HT1080 (cell line): ENCODE measurements at regions not wholly inside any gene's neighbourhood (a gene's known extent, or its start where the extent isn't known, plus 50 kb on each side); places are given as distances from the start of the nearest gene placed in this dataset.
"Not testable (repeated sequence)": the region's sequence is repeated elsewhere in the genome, so short reads cannot be mapped to it uniquely, and the experiment has no call there.

Source experiments
- DNase-seq: peaks from one replicate; pipeline ENCODE4 v3.0.0-alpha.2; 2015; ENCODE audit warnings: low read depth

DNA sequence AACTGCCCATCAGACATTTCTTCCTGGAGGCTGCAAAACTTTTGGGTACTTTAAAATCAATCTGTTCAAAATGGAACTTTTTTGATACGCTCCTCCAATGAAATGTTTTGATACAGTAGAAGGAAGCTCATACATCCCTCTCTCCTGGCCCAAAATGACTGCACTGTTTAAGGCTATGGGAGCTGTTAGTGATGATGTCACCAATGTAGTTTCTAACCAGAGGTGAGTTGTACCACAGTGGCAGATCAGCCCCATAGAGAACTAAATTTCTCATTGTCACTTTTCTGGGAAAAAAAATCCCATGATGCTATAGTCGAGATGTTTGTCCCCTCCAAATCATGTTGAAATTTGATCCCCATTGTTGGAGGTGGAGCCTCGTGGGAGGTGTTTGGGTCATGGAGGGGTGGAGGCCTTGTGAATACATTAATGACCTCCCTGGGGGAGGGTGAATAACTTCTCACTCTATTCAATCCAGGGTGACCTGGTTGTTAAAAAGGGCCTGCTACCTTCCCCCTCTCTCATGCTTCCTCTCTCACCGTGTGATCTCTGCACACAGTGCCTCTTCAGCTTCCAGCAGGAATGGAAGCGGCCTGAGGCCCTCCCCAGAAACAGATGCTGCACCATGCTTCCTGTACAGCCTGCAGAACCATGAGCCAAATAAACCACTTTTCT is 117.4 kb upstream of the NPAS2 start:
- no peak for DNase-seq

DNA sequence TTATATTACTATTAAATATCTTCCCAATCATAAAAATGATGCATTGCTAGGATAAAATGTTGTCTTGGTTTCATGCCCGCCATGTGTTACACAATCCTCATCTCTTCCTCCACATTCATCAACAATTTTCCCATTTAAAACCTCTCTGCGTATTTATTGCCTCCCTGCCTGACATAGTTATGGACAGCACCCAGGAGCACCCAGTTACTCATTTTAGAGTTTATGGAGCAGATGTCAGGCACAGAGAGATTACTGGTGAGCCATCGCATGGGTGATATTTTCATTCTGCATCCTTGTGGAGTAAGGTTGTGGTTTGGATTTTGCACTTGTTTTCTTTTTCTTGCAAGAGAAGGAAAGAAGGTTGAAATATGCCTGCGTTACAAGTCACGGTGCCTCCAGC is 116.7 kb upstream of the NPAS2 start:
- DNase-seq: no peak

DNA sequence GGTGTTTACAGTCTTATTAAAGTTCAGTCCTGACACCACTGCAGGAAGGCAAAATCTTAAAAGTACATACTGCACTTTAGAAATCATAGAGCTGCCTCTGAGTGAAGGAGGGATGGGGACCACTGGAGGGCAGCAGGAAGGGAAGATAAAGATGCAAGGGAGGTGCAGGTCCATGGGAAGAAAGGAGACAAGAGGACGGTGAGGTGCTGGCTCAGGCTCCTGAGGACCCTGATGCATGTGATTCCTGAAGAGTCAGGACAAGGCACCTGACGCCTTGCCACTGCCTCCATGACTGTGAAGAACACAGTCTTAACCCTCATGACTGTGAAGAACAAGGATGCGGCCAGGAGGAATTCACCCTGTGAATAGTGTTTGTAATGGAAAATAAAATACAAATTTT is 116.2 kb upstream of the NPAS2 start:
- DNase-seq: no peak

DNA sequence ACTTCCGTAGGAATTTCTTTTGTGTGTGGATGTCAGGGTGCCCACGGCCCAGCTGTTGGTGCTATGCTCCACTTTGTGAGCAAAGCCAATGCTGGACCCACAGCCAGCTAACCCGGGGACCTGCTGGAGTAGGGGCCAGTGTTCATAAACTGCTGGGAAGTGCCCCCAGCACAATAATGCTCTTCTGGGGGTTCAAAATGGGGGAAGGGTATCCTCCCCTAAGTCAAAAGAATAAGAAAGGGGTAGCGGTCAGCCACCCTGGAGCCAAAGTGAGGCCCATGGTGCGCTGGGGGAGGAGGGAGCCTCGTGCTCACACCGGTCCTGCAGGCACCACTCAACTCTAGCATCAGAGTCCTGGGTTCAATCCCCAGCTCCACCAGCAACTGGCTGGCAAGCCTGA is 115.8 kb upstream of the NPAS2 start:
- no peak for DNase-seq

DNA sequence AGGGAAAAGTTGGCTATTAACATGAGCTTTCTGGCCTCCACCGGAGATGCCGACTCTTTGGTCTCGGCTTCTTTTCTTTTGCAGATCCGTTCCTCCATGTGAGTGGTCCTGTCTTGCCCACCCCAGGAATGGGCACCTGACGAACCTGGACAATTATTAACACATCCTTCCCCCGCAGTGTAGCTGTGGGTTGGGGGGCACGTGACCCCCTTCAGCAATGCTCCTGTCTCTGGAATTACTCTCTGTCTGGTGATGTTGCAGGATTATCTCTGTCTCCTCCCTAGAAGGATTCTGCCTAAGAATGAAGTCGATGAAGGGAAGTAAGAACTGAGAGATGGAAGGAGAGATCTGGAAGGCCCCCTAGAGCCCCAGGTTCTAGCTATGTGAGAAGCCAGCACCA is 115.2 kb upstream of the NPAS2 start:
- no peak for DNase-seq

DNA sequence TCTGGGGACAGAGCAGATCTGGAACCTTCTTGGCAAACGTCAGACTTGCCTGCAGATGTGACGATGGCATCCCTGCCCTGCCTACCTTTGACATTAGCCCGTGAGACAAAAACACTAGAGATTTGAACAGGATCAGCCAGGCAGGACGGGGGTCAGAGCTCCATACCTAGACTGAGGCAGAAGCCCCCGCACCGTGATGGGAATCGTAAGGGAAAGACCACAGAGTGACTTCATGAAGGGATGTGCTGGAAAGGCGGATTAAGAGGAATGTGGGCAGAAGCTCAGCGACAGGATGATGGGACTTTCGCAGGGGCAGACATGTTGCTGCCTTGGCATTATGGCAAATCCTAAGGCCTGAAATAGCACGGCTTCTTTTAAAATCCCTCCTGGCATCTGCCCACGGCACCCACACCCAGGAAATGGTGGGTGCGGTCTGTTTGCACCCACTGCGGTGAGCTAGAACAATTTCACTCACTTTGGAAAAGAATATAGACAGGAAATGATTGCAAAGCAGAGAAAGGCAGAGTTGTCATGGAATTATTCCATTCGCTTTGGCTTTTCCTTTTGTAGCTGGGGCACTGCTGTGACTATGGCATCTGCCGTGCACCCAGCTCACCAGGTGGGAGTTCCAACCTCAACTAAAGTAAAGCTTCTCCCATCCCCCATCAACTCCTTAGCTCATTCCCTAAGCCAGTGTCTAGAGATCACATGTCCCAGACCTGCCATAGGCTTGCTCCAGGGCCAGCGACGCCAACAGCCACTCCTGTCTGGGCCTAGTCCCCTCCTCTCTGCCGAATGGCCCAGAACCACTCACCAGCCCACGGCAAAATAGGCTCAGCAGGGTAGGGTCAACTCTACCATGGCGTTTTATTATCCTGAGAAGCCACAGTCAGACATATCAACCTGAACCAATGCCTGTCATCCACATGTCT is 112.7 kb upstream of the NPAS2 start:
- DNase-seq: no peak

DNA sequence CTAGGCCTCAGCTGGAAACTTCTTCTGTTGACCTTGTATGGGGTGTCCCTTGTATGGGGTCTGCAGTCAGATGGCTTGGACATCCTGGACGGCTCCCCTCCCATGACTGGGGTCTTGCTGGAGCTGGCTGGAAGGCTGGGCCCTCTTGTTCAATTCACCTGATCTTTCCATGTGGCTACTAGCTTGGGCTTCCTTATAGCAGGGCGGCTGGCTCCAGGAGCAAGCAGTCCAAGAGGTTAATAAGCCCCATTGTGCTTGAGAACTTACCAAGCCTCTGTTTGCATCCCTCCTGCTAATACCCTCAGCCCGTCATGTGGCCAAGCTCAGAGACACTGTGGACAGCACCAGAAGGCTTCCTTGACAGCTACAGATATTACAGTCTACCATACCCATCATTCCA is 111.6 kb upstream of the NPAS2 start:
- DNase-seq: no peak

DNA sequence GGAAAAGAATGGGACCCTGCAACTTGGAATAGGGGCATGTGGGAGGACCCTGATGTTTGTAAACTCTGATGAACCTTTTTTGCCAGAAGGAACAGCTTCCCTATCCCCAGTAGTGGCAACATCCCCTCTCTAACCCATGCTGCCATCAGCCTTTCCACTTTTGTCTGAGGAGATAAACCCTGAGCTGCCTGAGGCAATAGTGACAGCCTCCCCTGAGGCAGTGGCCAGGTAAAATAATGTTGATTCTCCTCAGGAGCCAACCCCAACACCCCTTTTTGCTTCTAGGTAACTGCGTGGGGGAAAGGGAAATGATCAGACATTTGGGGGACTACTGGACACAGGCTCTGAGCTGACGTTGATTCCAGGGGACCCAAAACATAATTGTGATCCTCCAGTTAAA is 106.8 kb upstream of the NPAS2 start:
- no peak for DNase-seq

DNA sequence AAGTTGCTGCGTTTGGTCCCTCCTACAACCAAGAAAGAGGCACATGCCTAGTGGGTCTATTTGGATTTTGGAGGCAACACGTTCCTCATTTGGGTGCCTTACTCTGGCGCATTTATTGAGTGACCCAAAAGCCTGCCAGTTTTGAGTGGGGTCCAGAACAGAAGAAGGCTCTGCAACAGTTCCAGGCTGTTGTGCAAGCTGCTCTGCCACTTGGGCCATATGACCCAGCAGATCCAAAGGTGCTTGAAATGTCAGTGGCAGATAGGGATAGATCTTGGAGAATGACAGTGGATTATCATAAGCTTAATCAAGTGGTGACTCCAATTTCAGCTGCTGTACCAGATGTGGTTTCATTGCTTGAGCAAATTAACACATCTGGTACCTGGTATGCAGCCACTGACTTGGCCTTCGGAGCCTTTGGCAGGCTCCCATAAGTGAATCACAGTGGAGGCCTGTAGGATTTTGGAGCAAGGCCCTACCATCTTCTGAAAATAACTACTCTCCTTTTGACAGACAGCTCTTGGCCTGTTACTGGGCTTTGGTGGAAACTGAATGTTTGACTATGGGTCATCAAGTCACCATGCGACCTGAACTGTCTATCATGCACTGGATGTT is 105.4 kb upstream of the NPAS2 start:
- DNase-seq: not testable (repeated sequence)

DNA sequence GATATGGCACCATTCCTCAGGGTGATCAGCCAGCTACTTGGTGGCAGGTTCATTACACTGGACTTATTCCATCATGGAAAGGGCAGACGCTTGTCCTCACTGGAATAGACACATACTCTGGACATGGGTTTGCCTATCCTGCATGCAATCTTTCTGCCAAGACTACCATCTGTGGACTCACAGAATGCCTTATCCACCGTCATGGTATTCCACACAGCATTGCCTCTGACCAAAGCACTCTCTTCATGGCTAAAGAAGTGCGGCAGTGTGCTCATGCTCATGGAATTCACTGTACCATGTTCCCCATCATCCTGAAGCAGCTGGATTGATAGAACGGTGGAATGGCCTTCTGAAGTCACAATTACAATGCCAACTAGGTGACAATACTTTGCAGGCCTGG is 104.1 kb upstream of the NPAS2 start:
- DNase-seq: not testable (repeated sequence)

DNA sequence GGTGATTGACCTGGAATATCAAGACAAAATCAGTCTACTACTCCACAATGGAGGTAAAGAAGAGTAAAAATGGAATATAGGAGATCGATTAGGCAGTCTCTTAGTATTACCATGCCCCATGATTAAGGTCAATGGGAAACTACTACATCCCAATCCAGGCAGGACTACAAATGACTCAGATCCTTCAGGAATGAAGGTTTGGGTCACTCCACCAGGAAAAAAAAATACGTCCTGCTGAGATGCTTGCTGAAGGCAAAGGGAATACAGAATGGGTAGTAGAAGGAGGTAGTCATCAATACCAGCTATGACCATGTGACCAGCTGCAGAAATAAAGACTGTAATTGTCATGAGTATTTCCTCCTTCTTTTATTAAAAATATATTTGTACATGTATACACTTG is 103.4 kb upstream of the NPAS2 start:
- DNase-seq: peak; percentile 58

DNA sequence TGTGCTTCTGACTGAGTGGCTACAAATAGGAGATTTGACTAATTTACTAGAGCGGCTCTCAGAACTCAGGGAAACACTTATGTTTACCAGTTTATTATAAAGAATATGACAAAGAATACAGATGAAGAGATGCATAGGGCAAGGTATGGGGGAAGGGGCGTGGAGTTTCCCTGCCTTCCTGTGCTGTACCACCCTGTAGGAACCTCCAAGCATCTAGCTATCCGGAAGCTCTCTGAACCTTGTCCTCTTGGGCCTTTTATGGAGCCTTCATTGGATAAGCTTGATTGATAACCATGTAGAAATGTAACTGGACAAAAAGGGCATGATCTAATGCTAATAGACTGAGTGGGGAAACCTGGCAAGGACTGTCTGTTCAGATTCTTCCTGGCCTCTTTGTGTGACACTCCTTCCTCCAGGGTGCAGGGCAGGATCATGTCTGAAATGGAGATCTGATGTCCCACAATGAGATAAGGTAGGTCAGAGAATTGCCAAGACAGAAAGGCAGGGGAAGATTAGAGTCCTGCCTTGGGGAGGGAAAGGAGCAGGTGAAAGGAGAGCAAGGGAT is 101.8 kb upstream of the NPAS2 start:
- DNase-seq: no peak

DNA sequence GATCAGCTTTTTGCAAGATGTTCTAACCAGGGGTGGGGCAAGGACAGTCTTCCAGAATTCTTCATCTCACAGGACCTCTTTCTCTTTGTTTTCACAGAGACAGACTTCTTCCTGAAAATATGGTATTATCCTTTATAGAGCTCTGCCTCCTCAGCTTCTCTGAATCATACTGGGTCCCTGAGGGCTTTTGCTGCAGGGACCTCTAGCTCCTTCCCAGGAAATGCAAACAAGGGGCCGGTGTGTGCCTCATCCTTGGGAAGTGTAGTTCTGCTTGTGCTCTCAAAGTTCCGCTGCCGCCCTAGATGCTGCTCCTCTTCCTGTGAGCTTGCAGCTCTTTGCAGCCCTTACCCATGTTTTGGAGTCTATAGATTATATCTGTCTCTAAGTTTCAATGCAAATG is 99.5 kb upstream of the NPAS2 start:
- DNase-seq: no peak

DNA sequence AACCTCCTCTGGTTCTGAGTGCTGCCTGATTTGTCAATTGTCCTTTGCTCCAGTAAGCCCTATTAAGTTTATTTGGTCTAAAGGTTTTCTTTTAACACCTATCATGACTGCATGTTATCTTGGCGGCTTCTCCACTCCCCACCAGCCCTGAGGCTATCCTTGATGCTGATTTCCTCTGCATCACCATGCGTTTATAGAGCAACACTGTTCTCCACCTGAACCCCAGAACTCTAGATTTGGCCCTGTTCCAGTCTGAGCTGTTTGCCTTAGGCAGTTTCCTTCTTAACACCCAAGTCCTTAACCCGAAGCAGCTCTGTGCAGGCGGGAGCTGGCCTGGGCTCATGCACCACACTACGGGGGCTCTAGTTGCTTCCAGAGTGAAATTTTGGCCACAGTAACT is 98.2 kb upstream of the NPAS2 start:
- DNase-seq: no peak

DNA sequence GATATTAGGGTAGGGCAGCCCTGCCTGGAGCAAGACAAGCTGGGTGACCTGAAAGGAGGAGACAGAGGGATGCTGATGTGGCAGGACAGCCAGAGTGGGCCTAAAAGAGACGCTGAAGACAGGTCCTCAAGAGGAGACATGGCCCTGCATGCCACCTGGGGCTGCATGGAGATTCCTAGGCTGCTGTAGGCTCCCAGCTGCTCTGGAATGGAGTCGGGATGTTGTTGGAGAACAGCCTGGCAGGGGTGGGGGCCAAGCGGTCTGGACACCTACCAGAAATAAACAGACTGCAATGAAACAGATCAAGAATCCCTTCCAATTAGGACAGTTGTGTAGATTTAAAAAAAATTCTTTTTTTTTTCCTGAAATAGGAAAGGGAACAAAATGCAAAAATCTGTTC is 97.8 kb upstream of the NPAS2 start:
- DNase-seq: no peak

DNA sequence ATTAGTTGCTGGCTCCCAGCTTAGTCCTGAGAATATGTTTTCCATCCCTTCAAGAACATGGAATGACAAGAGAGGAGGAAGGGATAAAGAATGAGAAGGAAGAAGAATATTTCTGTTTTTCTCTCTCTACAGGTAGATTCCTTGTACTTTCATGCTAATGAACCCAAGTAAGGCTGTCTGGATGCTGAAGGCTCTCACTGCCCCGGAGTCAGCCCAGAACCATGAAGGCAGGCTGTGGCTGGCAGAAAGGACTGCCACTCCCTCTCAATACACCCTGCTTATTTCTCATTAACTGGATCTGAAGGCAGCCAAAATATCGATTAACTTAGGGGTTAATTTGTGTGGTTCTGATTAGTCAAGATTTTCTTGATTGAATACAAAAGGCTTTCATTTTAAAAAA is 93.1 kb upstream of the NPAS2 start:
- no peak for DNase-seq

DNA sequence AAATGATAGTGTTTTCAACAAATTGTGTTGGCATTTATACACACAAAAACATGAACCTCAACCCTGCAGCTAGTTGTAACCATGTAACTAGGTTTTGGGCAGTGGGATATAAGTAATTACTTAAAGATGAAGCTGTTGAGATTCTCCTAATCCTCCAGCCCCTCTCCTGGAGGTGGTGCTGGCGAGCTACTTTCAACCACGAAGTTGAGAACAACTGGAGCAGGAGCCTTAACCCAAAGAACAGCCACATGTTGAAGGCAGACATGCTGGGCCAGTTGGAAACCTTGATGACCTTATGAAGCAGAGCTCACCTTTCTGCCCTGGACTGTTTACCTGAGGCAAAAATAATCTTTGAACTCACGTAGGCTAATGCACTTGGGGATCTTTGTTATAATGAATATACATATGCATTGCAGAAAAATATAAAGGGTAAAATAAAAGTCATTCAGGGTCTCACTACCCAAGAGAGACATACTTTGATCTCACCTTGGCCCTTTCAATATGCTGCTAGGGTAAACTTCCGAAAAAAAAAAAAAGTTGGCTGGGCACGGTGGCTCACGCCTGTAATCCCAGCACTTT is 89.6 kb upstream of the NPAS2 start:
- peak; percentile 75 for DNase-seq

DNA sequence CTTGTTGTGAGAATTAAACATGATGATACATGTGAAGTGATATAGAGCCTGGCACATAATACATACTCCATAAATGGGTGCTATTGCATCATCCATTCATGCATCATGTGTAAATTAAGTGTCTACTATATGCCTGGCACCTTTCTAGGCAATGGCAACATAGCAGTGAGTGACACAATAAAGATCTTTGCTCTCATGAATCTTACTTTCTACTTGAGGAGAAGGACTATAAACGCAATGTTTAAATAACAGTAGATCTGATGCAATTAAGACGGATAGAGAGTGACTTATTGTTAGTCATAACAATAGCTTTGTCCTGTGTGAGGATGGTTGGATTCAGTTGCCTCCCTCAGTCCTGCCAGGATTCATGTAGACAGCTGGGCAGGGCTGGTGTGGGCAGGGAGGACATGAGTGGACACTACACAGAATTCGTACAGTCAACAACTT is 88.4 kb upstream of the NPAS2 start:
- DNase-seq: peak; percentile 92

DNA sequence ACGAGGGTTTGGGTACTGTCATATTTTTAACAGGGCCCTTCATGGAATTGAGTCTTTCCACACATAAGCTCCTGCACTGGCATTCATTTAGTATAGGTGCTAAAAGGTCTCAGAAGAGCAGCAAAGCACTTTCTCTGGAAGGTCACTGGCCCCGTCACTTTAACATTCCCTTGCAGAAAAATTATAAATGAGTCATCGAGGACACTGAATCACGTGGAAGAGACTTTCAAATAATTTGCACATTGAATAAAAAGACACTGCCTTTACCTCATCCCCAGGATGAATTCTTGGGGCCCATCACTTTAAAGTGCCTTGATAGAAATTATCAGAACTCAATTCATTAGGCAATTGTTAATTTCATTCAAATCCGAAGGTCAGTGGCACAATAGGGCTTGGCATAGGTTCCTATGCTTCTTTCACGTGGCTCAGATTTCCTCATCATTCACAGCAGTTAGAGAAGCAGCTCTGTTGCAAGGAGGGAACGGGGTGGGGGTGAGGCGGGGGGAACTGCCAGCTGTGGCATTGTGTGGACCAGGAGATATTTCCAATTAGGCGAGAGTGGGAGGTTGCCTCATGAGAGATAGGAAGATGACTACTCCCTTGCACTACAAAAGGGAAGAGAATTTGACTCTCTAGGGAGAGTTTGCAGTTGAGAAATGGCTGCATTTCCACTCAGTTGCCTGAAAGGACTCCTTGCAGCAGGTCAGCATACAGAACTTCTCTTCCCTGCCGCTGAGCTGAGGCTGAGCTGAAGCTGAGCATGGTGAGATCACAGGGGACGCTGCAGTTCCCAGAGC is 86.3 kb upstream of the NPAS2 start:
- DNase-seq: peak; percentile 60

DNA sequence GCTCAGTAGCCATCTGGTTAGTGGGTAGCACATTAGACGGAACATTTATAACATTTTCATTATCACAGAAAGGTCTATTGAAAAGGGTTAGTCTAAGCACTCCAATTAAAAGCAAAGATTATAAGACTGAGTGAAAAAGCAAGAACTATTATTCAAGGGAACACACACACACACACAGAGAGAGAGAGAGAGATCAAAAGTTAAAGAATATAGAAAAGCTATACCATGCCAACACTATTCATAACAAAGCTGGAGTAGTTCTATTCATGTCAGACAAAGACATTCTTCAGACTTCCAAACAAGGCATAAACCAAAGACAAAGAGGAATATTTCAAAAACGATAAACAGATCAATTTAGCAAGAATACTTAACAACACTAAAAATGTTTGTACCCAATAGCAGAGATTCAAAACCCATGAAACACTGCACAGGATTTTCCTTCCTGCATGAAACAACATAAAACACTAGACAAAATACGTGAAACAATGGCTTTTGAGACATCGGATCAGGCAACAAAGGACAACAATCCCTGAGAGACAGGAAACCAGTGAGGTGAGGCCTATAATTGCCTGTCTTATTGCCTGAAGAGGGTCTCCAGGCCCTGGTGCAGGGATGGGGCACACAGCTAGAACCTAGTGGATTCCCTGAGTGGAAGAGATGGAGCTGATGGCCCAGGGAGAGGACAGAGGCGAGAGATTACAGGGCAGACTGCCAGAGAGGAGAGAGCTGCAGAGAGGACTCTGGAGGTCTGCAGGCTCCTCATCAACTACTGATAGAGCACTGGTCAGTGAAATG is 83.6 kb upstream of the NPAS2 start:
- DNase-seq: no peak
